Chondrocyte (in vitro differentiated cells): ENCODE measurements at regions not wholly inside any gene's neighbourhood (a gene's known extent, or its start where the extent isn't known, plus 50 kb on each side); places are given as distances from the start of the nearest gene placed in this dataset.
A peak's percentile ranks its signal among the peaks of the same experiment; 100 is the strongest.

Source experiments
- DNase-seq: peaks from one replicate; pipeline ENCODE4 v3.0.0; 2021; ENCODE audit warnings: mixed read lengths, low spot score
- H3K27ac Mint-ChIP-seq: one replicate; pipeline ENCODE4 v1.8.0; 2021; ENCODE audit warnings: mild to moderate bottlenecking, moderate library complexity, mixed read lengths; ENCODE audit not compliant: unreplicated experiment
- H3K27me3 Mint-ChIP-seq: 2 replicates; pipeline ENCODE4 v1.8.0; 2021; ENCODE audit warnings: low read depth, mixed read lengths
- H3K36me3 Mint-ChIP-seq: 2 replicates; pipeline ENCODE4 v1.8.0; 2021; ENCODE audit warnings: low read depth, mixed read lengths
- H3K4me1 Mint-ChIP-seq: 2 replicates; pipeline ENCODE4 v1.8.0; 2021; ENCODE audit warnings: low read depth, mild to moderate bottlenecking, mixed read lengths
- H3K4me3 Mint-ChIP-seq: one replicate; pipeline ENCODE4 v1.8.0; 2021; ENCODE audit warnings: mild to moderate bottlenecking, moderate library complexity, mixed read lengths; ENCODE audit not compliant: unreplicated experiment
- H3K9me3 Mint-ChIP-seq: 2 replicates; pipeline ENCODE4 v1.8.0; 2021; ENCODE audit warnings: low read depth, mixed read lengths
- CTCF ChIP-seq: fragments of 200-600 bp; sonication (generic); IDR thresholded peaks from 2 replicates; pipeline ENCODE4 v1.5.0; 2021; ENCODE audit warnings: antibody characterized with exemption, mild to moderate bottlenecking, moderate library complexity

GRCh38 chr11:113531083-113531482, 55.9 kb upstream of the DRD2 start:
- Mint-ChIP-seq H3K27me3 (peaks cover 26% of the 10 kb centered on the region), H3K9me3 (no peaks in the 10 kb centered on the region), H3K36me3 (no peaks in the 10 kb centered on the region), H3K4me3 (no peak overlapping the region), H3K4me1 (peaks cover 21% of the 10 kb centered on the region), H3K27ac (no peak overlapping the region)
- no peak for TF ChIP-seq CTCF
- no peak for DNase-seq

DNA sequence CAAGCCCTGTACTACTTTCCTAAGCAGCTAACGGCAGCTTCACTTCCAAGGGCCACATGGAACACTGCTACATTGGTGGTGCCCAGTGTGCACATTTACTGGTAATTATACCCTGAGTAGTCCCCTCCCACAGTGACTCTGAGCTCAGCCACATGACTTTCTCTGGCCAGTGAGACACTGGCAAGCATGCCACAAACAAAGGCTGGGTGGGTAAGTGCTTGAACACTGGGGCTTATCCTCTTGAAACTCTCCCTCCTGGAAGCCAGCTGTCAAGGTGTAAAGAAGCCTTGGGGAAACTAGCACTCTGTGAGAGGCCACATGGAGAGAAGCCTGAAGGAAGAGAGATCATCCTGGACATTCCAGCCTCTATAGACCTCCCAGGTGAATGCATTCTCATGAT, 54.4 kb upstream of the DRD2 start:
- Mint-ChIP-seq H3K4me1 (peaks cover 21% of the 10 kb centered on the region), H3K4me3 (no peak overlapping the region), H3K27ac (no peak overlapping the region), H3K36me3 (no peaks in the 10 kb centered on the region), H3K9me3 (no peaks in the 10 kb centered on the region), H3K27me3 (peaks cover 21% of the 10 kb centered on the region)
- DNase-seq: no peak
- no peak for TF ChIP-seq CTCF

GRCh38 chr11:113528982-113529381, 53.8 kb upstream of the DRD2 start:
- no peak overlapping the region for H3K4me3 Mint-ChIP-seq
- no peak for TF ChIP-seq CTCF
- no peaks in the 10 kb centered on the region for H3K36me3 Mint-ChIP-seq
- H3K4me1 Mint-ChIP-seq: peaks cover 21% of the 10 kb centered on the region
- DNase-seq: no peak
- H3K27me3 Mint-ChIP-seq: peaks cover 15% of the 10 kb centered on the region
- H3K9me3 Mint-ChIP-seq: no peaks in the 10 kb centered on the region
- H3K27ac Mint-ChIP-seq: peak overlapping the region; percentile 58

DNA sequence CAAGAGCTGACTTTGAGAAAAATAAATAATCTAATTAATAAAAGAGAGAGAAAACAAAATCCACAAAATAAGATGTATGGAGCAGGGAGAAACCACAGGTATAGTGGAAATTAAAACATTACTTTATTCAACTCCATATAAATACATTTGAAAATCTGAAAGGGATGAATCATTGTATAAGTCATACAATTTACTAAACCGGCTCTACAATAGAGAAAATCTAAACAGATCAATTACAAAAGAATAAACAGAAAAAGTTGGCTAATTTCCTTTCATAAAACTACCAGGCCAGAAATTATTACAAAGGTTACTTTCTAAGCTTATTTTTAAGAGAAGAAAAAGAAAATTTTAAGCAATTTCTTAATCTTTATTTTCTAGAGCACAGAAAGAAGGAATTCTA, 51.3 kb upstream of the DRD2 start:
- peaks cover 14% of the 10 kb centered on the region for H3K27me3 Mint-ChIP-seq
- no peak overlapping the region for H3K27ac Mint-ChIP-seq
- no peak for TF ChIP-seq CTCF
- no peak for DNase-seq
- H3K4me1 Mint-ChIP-seq: peaks cover 14% of the 10 kb centered on the region
- H3K9me3 Mint-ChIP-seq: no peaks in the 10 kb centered on the region
- H3K36me3 Mint-ChIP-seq: no peaks in the 10 kb centered on the region
- no peak overlapping the region for H3K4me3 Mint-ChIP-seq
